WTC11 (cell line): ENCODE measurements at regions not wholly inside any gene's neighbourhood (a gene's known extent, or its start where the extent isn't known, plus 50 kb on each side); places are given as distances from the start of the nearest gene placed in this dataset.

ENCODE experiments used
- ATAC-seq: fragments of 200-7000 bp; cut with Tn5 transposase; 2 replicates; pipeline ENCODE4 v1.10.0; 2021; ENCODE audit warnings: mild to moderate bottlenecking, moderate library complexity
- CTCF ChIA-PET: fragments of 300-600 bp; sonication (Branson Sonifier 250); formaldehyde crosslinking; loops from one replicate; lab custom pipeline; 2021; ENCODE audit warnings: antibody characterized with exemption; lab: Charles Lee
- POLR2A ChIA-PET: fragments of 350-600 bp; sonication (Branson Sonifier 250); formaldehyde crosslinking; loops from one replicate; lab custom pipeline; 2021; ENCODE audit warnings: antibody characterized with exemption; lab: Charles Lee
- DNase-seq: peaks from one replicate; pipeline ENCODE4 v3.0.0; 2021; ENCODE audit warnings: low spot score
- H3K27ac Mint-ChIP-seq: 2 replicates; pipeline ENCODE4 v1.8.0; 2021; ENCODE audit warnings: mixed read lengths
- H3K27me3 Mint-ChIP-seq: 2 replicates; pipeline ENCODE4 v1.8.0; 2021; ENCODE audit warnings: low read depth, mild to moderate bottlenecking, moderate library complexity, mixed read lengths
- H3K36me3 Mint-ChIP-seq: 2 replicates; pipeline ENCODE4 v1.8.0; 2021; ENCODE audit warnings: mixed read lengths
- H3K4me1 Mint-ChIP-seq: 2 replicates; pipeline ENCODE4 v1.8.0; 2022; ENCODE audit warnings: mixed read lengths
- H3K4me3 Mint-ChIP-seq: 2 replicates; pipeline ENCODE4 v1.8.0; 2021; ENCODE audit warnings: mild to moderate bottlenecking, moderate library complexity, mixed read lengths
- H3K9me3 Mint-ChIP-seq: 2 replicates; pipeline ENCODE4 v1.8.0; 2021; ENCODE audit warnings: mixed read lengths
- AFF4 ChIP-seq: sonication (generic); formaldehyde crosslinking; IDR thresholded peaks from 2 replicates; pipeline ENCODE4 v1.8.1; 2023; ENCODE audit warnings: mild to moderate bottlenecking, missing genetic modification reagents, borderline replicate concordance
- ARID4B ChIP-seq: sonication (generic); formaldehyde crosslinking; IDR thresholded peaks from 2 replicates; pipeline ENCODE4 v1.8.0; 2023; ENCODE audit warnings: missing genetic modification reagents, mild to moderate bottlenecking, borderline replicate concordance
- ATF1 ChIP-seq: sonication (generic); formaldehyde crosslinking; IDR thresholded peaks from 2 replicates; pipeline ENCODE4 v1.8.1; 2023; ENCODE audit warnings: mild to moderate bottlenecking, moderate library complexity, missing genetic modification reagents
- CBFB ChIP-seq: sonication (generic); formaldehyde crosslinking; IDR thresholded peaks from 2 replicates; pipeline ENCODE4 v1.8.1; 2022; ENCODE audit warnings: mild to moderate bottlenecking, low read depth, missing genetic modification reagents
- IRF2 ChIP-seq: sonication (generic); formaldehyde crosslinking; IDR thresholded peaks from 2 replicates; pipeline ENCODE4 v1.8.0; 2022; ENCODE audit warnings: low read depth, missing genetic modification reagents, borderline replicate concordance
- MYBL2 ChIP-seq: sonication (generic); formaldehyde crosslinking; IDR thresholded peaks from 2 replicates; pipeline ENCODE4 v1.8.1; 2023; ENCODE audit warnings: mild to moderate bottlenecking, moderate library complexity, missing genetic modification reagents
- NFE2L1 ChIP-seq: sonication (generic); formaldehyde crosslinking; IDR thresholded peaks from 2 replicates; pipeline ENCODE4 v1.8.1; 2023; ENCODE audit warnings: missing genetic modification reagents
- PRRX2 ChIP-seq: fragments of 250-450 bp; sonication (Bioruptor Pico); IDR thresholded peaks from 2 replicates; pipeline ENCODE4 v1.8.0; 2021; ENCODE audit warnings: mild to moderate bottlenecking
- RORB ChIP-seq: fragments of 250-450 bp; sonication (Bioruptor Pico); IDR thresholded peaks from 2 replicates; pipeline ENCODE4 v1.9.0; 2021; ENCODE audit warnings: mild to moderate bottlenecking
- USF1 ChIP-seq: sonication (generic); formaldehyde crosslinking; IDR thresholded peaks from 2 replicates; pipeline ENCODE4 v1.8.0; 2022; ENCODE audit warnings: mild to moderate bottlenecking, missing genetic modification reagents
- ZNF219 ChIP-seq: sonication (generic); formaldehyde crosslinking; IDR thresholded peaks from 2 replicates; pipeline ENCODE4 v1.8.0; 2023; ENCODE audit warnings: missing genetic modification reagents, mild to moderate bottlenecking, borderline replicate concordance
- ZNF512 ChIP-seq: sonication (generic); formaldehyde crosslinking; IDR thresholded peaks from 2 replicates; pipeline ENCODE4 v1.8.1; 2022; ENCODE audit warnings: missing genetic modification reagents, borderline replicate concordance
- ZNF532 ChIP-seq: fragments of 250-450 bp; sonication (Bioruptor Pico); IDR thresholded peaks from 2 replicates; pipeline ENCODE4 v1.9.0; 2021; ENCODE audit warnings: mild to moderate bottlenecking, borderline replicate concordance
- TF ChIP-seq, protein P1 (sequence below): fragments of 250-450 bp; sonication (Bioruptor Pico); IDR thresholded peaks from 2 replicates; pipeline ENCODE4 v1.9.0; 2021; ENCODE audit warnings: mild to moderate bottlenecking
- TF ChIP-seq, protein P2 (sequence below): sonication (generic); formaldehyde crosslinking; IDR thresholded peaks from 2 replicates; pipeline ENCODE4 v1.8.1; 2022; ENCODE audit warnings: low read depth, mild to moderate bottlenecking, moderate library complexity, missing genetic modification reagents, borderline replicate concordance
- TF ChIP-seq, protein P3 (sequence below): fragments of 250-450 bp; sonication (Bioruptor Pico); IDR thresholded peaks from 2 replicates; pipeline ENCODE4 v1.9.0; 2021; ENCODE audit warnings: moderate library complexity, mild to moderate bottlenecking, inconsistent platforms, borderline replicate concordance

DNA sequence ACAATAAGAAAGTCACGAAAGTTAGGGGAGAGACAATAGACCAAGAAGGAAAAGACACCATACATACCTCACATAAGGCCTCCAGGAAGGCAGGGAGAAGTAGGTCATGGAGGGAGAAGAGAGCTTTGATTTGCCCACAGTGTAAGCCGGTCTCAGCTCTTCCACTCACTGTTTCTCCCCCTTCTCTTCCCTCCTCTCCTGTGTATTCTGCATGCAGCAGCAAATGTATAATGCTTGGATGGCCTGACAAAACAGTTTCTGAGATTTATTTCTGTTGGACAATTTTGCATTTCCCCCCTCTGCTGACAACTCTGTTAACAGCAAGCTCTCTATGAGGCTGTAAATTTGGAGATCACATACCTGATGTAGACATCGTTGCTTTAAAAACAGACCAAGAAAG, 318.9 kb downstream of the OMA1 start (continued):
- TF ChIP-seq, protein P1, sequence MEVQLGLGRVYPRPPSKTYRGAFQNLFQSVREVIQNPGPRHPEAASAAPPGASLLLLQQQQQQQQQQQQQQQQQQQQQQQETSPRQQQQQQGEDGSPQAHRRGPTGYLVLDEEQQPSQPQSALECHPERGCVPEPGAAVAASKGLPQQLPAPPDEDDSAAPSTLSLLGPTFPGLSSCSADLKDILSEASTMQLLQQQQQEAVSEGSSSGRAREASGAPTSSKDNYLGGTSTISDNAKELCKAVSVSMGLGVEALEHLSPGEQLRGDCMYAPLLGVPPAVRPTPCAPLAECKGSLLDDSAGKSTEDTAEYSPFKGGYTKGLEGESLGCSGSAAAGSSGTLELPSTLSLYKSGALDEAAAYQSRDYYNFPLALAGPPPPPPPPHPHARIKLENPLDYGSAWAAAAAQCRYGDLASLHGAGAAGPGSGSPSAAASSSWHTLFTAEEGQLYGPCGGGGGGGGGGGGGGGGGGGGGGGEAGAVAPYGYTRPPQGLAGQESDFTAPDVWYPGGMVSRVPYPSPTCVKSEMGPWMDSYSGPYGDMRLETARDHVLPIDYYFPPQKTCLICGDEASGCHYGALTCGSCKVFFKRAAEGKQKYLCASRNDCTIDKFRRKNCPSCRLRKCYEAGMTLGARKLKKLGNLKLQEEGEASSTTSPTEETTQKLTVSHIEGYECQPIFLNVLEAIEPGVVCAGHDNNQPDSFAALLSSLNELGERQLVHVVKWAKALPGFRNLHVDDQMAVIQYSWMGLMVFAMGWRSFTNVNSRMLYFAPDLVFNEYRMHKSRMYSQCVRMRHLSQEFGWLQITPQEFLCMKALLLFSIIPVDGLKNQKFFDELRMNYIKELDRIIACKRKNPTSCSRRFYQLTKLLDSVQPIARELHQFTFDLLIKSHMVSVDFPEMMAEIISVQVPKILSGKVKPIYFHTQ (CRISPR knock-in tag): no peak
- no peak for TF ChIP-seq NFE2L1

- ChIA-PET POLR2A (no interaction called here), CTCF (no interaction called here)
- Mint-ChIP-seq H3K4me3 (no peak overlapping the region), H3K4me1 (no peaks in the 10 kb centered on the region), H3K27ac (no peak overlapping the region), H3K36me3 (no peaks in the 10 kb centered on the region), H3K27me3 (no peaks in the 10 kb centered on the region), H3K9me3 (no peaks in the 10 kb centered on the region)
- DNase-seq (no peak), ATAC-seq (no peak)
- TF ChIP-seq IRF2 (CRISPR knock-in tag) (no peak), ATF1 (CRISPR knock-in tag) (no peak), PRRX2 (CRISPR knock-in tag) (no peak), CBFB (no peak), MYBL2 (CRISPR knock-in tag) (no peak), AFF4 (no peak), ZNF512 (CRISPR knock-in tag) (no peak), ZNF532 (CRISPR knock-in tag) (no peak), ARID4B (CRISPR knock-in tag) (no peak), RORB (CRISPR knock-in tag) (no peak), ZNF219 (no peak), USF1 (CRISPR knock-in tag) (no peak)
- TF ChIP-seq, protein P2, sequence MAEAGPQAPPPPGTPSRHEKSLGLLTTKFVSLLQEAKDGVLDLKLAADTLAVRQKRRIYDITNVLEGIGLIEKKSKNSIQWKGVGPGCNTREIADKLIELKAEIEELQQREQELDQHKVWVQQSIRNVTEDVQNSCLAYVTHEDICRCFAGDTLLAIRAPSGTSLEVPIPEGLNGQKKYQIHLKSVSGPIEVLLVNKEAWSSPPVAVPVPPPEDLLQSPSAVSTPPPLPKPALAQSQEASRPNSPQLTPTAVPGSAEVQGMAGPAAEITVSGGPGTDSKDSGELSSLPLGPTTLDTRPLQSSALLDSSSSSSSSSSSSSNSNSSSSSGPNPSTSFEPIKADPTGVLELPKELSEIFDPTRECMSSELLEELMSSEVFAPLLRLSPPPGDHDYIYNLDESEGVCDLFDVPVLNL (CRISPR knock-in tag): no peak
- TF ChIP-seq, protein P3, sequence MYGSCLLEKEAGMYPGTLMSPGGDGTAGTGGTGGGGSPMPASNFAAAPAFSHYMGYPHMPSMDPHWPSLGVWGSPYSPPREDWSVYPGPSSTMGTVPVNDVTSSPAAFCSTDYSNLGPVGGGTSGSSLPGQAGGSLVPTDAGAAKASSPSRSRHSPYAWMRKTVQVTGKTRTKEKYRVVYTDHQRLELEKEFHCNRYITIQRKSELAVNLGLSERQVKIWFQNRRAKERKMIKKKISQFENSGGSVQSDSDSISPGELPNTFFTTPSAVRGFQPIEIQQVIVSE (CRISPR knock-in tag): no peak
These were observed 323.0 kb downstream of the OMA1 start for GRCh38 chr1:58223522-58223921.
